ENCODE measurements at regions not wholly inside any gene's neighbourhood (a gene's known extent, or its start where the extent isn't known, plus 50 kb on each side); places are given as distances from the start of the nearest gene placed in this dataset.

DNA sequence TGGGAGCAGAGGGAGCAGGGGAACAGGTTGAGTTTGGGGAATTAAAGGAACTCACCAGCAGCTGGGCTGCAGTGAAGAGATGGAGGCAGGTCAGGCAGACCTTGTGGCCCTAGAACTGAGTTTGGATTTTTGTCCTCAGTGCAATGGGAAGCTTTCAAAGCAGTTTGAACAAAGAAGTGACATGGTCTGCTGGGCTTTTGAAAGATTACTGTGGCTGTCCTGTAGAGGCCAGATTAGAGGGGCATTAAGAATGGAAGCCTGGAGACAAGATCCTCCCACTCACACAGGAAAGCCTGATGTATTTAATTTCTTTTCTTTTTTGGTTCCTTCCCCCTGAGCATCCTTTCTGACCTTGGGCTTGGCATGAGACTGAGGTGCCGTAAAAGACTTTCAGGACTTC is 118.1 kb upstream of the LHCGR start:
- CTCF ChIA-PET: no interaction called here
- H3K27me3 Mint-ChIP-seq: no peaks in the 10 kb centered on the region
- no peak for DNase-seq
- POLR2A ChIA-PET: no interaction called here
- no peaks in the 10 kb centered on the region for H3K36me3 Mint-ChIP-seq (ENCODE audit: low read depth)
- no peaks in the 10 kb centered on the region for H3K9me3 Mint-ChIP-seq
- TF ChIP-seq, protein P1, sequence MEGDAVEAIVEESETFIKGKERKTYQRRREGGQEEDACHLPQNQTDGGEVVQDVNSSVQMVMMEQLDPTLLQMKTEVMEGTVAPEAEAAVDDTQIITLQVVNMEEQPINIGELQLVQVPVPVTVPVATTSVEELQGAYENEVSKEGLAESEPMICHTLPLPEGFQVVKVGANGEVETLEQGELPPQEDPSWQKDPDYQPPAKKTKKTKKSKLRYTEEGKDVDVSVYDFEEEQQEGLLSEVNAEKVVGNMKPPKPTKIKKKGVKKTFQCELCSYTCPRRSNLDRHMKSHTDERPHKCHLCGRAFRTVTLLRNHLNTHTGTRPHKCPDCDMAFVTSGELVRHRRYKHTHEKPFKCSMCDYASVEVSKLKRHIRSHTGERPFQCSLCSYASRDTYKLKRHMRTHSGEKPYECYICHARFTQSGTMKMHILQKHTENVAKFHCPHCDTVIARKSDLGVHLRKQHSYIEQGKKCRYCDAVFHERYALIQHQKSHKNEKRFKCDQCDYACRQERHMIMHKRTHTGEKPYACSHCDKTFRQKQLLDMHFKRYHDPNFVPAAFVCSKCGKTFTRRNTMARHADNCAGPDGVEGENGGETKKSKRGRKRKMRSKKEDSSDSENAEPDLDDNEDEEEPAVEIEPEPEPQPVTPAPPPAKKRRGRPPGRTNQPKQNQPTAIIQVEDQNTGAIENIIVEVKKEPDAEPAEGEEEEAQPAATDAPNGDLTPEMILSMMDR (IDR thresholded peaks at IDR 0.05): no peak
- H3K4me3 Mint-ChIP-seq: no peak overlapping the region
- no peak overlapping the region for H3K27ac Mint-ChIP-seq
- no peaks in the 10 kb centered on the region for H3K4me1 Mint-ChIP-seq (ENCODE audit: low read depth)
- intact Hi-C loops (cut with micrococcal nuclease): no loop called here
- ATAC-seq: no peak

DNA sequence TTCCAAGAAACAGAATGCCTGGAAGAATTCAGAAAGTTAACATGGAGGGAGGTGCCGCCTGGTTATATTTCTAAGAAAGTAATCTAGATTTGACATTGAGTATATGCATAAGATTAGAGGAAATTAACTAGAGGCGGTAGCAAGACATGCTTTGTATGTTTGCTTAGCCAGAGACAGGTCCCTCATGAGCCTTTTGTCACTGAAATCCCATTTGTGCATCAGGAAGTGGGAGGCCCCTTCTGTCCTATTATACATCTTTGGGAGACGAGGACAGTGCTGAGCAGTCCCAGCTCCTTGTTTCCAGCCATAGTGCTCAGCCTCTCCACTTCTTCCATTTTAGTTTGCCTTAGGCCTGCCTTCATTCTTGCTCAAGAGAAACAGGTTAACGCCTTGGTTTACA is 115.4 kb upstream of the LHCGR start:
- TF ChIP-seq, protein P1 (IDR thresholded peaks at IDR 0.05): no peak
- POLR2A ChIA-PET: no interaction called here
- ATAC-seq (no peak), DNase-seq (no peak)
- H3K4me3 Mint-ChIP-seq: no peak overlapping the region
- H3K27me3 Mint-ChIP-seq: no peaks in the 10 kb centered on the region
- no peaks in the 10 kb centered on the region for H3K4me1 Mint-ChIP-seq (ENCODE audit: low read depth)
- H3K9me3 Mint-ChIP-seq: no peaks in the 10 kb centered on the region
- CTCF ChIA-PET: no interaction called here
- intact Hi-C loops (cut with micrococcal nuclease): no loop called here
- H3K36me3 Mint-ChIP-seq (ENCODE audit: low read depth): no peaks in the 10 kb centered on the region
- H3K27ac Mint-ChIP-seq: no peak overlapping the region

DNA sequence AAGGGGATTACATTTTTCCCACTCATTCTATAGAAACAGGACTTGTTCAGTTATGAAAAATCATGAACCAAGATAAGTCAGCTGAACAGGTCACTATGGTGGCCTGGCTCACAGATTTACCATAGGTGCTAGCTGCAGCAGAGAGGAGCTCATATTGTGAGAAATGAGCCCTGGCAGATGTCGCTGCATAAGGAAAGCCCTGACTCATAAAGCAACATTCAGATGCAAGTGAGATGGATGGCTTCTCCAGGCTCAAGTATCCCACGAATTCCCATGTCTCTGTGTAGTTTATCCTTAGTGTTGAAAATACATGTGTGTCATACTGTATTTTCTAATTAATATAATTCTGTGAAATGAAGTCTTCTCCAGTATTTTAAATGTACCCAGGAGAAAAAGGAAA is 115.0 kb upstream of the LHCGR start:
- no peak overlapping the region for H3K27ac Mint-ChIP-seq
- no peaks in the 10 kb centered on the region for H3K4me1 Mint-ChIP-seq (ENCODE audit: low read depth)
- H3K9me3 Mint-ChIP-seq: no peaks in the 10 kb centered on the region
- TF ChIP-seq, protein P1 (IDR thresholded peaks at IDR 0.05): no peak
- DNase-seq (no peak), ATAC-seq (no peak)
- no peaks in the 10 kb centered on the region for H3K36me3 Mint-ChIP-seq (ENCODE audit: low read depth)
- ChIA-PET CTCF (no interaction called here), POLR2A (no interaction called here)
- intact Hi-C loops (cut with micrococcal nuclease): no loop called here
- no peaks in the 10 kb centered on the region for H3K27me3 Mint-ChIP-seq
- H3K4me3 Mint-ChIP-seq: no peak overlapping the region

DNA sequence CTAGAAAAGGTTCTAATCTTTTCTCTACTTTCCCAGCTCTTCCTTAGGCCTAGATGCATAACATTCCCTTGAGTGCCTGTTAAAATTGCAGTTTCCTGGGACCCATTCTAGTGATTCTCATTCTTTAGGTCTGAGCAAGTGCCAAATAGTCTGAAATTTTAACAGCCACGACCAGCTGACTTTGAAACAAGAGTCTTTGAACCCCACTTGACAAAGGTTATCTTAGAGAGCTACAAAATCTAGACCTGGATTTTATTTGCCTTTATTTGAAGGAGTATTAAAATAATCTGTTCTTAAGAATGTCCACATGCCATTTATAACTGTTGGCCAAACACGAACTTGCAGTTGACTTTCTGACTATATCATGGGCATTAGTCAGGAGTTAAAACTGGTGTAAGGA is 110.2 kb upstream of the LHCGR start:
- Mint-ChIP-seq H3K4me3 (no peak overlapping the region), H3K27ac (no peak overlapping the region), H3K27me3 (no peaks in the 10 kb centered on the region), H3K4me1 (ENCODE audit: low read depth) (no peaks in the 10 kb centered on the region), H3K36me3 (ENCODE audit: low read depth) (no peaks in the 10 kb centered on the region), H3K9me3 (no peaks in the 10 kb centered on the region)
- no peak for DNase-seq
- no peak for ATAC-seq
- TF ChIP-seq, protein P1 (IDR thresholded peaks at IDR 0.05): no peak
- POLR2A ChIA-PET: no interaction called here
- intact Hi-C loops (cut with micrococcal nuclease): no loop called here
- CTCF ChIA-PET: no interaction called here

DNA sequence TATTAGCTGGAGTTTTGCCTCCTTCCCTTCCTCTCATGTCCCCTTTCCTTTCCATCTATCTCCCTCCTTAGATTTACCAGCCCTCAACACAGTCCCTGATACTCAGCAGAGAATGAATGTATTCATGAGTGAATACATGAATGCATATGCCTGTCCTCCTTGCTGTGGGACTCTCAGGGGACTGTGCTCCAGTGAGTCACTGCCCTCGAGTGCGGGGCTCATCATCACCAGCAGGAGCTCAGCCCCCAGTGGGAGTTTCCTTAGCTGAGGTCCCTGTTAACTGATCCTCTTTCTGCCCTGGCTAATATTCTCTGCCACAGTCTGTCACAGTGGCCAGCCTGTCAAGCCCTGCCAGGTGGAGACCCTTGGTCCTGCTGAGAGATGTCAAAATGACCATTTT is 104.9 kb upstream of the LHCGR start:
- no peak overlapping the region for H3K27ac Mint-ChIP-seq
- H3K27me3 Mint-ChIP-seq: peaks cover 2% of the 10 kb centered on the region
- ATAC-seq: no peak
- no peaks in the 10 kb centered on the region for H3K4me1 Mint-ChIP-seq (ENCODE audit: low read depth)
- intact Hi-C loops (cut with micrococcal nuclease): no loop called here
- H3K4me3 Mint-ChIP-seq: no peak overlapping the region
- CTCF ChIA-PET: no interaction called here
- H3K9me3 Mint-ChIP-seq: no peaks in the 10 kb centered on the region
- no peaks in the 10 kb centered on the region for H3K36me3 Mint-ChIP-seq (ENCODE audit: low read depth)
- POLR2A ChIA-PET: no interaction called here
- no peak for DNase-seq
- TF ChIP-seq, protein P1 (IDR thresholded peaks at IDR 0.05): no peak

Measured in activated CD8-positive, alpha-beta T cell treated with anti-CD3 and anti-CD28 coated beads for 36 hours (primary cell).